NCI-H345 treated with DMSO at 0.1 percent for 48 hours (cell line): ENCODE measurements at regions not wholly inside any gene's neighbourhood (a gene's known extent, or its start where the extent isn't known, plus 50 kb on each side); places are given as distances from the start of the nearest gene placed in this dataset.
"Not testable (repeated sequence)": the region's sequence is repeated elsewhere in the genome, so short reads cannot be mapped to it uniquely, and the experiment has no call there.

Experiments used
- DNase-seq: peaks from one replicate; lab custom pipeline; 2025; ENCODE audit not compliant: unreplicated experiment; lab: John Stamatoyannopoulos, UW

DNA sequence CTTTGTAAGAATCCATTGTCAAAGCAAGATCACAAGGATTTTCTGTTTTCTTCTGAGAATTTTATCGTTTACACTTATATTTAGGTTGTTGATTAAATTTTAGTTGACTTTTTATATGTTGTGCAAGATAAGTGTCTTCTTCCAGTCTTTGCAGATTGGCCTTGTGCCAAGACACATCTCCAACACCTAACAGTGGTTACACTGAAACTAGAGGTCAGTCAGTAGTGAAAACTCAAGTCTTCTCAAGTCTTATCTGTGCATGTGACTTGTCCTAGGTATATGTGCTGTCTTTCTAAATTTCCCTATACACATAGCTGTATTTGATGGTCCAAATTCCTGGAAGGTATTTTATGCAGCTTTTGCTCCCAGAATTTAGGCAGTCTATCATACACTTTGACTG, 1183.2 kb upstream of the B3GALT2 start:
- no peak for DNase-seq

GRCh38 chr1:194369060-194369459, 1182.6 kb upstream of the B3GALT2 start:
- no peak for DNase-seq

DNA sequence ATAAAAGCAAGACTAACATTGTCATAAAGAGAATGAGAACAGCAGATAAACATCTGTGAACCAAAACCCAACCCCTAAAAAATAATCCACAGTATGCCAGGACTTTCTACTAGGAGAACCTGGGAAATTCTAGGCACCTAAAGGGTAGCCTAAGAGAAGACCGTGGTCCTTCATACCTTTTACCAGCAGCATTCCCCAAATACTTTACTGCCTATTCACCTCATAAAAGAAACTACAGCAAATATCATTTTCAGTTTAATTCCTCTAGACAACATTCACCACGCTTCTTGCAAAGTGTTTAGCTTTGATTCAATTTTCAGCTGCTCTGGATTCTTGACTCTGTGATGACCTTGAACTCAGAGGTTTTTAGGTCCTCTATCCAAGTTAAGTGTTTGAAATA, 1180.7 kb upstream of the B3GALT2 start:
- DNase-seq, result no peak

DNA sequence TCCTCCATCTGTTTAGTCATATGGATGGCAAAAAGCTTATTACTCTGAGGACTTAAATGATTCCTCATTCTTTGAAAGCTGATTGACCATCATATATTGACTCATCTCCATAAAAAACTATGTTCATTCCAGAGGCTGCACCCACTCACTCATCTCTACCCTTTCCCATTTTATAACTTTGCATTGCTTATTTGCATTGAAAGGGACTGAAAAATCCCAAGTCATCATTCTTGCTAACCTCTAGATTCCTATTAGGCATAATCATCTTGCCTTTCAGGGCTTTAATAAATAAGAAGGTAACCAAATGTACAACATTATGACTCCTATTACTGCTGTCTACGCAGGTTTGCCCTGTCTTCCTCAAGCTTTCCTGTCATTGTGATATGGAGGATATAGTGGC, 1180.3 kb upstream of the B3GALT2 start:
- DNase-seq, result no peak

DNA sequence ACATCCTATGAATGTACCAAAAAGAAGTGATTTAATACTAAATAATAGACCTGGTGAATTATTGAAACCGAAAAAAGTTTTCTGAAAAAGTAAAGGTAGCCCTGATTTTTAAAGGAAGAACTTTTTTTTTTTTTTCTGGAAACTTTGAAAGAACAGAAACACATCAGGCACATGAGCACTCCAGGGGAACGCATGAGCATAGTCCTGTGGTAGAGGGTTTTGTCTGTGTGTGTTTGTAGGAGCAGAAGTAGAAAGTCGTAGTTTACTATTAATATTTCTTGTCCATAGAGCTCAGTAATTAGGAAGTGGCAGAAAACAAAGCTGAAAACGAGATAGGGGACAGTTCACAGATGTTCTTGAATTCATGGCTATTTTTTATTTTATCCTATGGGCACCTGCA, 1175.9 kb upstream of the B3GALT2 start:
- DNase-seq, result no peak

- DNase-seq, result no peak
Observed at GRCh38 chr1:194361374-194362131, 1175.1 kb upstream of the B3GALT2 start.

- no peak for DNase-seq
Observed at GRCh38 chr1:194358208-194358581, 1171.8 kb upstream of the B3GALT2 start.

GRCh38 chr1:194357573-194358207, 1171.3 kb upstream of the B3GALT2 start:
- not testable (repeated sequence) for DNase-seq

GRCh38 chr1:194355488-194356106, 1169.2 kb upstream of the B3GALT2 start:
- DNase-seq, result no peak

GRCh38 chr1:194353121-194353520, 1166.7 kb upstream of the B3GALT2 start:
- no peak for DNase-seq

- no peak for DNase-seq
Observed at GRCh38 chr1:194347200-194347599, 1160.8 kb upstream of the B3GALT2 start.

DNA sequence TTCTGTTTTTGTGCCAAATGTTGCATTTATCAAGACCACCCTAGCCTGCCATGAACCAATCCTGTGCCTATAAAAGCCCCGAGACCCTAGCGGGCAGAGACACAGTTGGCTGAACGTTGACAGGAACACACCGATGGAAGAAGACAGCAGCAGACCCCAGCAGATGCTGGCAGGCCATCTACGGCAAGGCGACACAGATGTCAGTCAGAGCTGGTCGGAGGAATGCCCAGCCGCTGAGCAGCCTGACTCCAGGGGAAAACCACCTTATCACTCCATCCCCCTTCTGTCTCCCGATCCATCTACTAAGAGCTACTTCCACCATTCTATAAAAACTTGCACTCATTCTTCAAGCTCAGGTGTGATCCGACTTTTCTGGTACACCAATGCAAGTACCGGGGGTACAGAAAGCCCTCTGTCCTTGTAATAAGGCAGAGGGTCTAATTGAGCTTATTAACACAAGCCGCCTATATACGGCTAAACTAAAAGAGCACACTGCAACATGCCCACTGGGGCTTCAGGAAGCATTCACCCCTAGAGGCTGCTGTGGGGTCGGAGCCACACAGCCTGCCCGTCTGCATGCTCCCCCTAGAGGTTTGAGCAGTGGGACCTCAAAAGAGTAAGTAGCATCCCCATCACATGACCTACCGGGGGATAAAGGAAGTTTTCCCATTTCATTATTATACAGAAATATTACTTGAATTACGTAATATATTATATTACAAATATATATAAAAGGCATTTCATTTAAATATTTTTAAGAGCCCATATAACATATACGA, 1156.3 kb upstream of the B3GALT2 start:
- DNase-seq, result no peak

DNA sequence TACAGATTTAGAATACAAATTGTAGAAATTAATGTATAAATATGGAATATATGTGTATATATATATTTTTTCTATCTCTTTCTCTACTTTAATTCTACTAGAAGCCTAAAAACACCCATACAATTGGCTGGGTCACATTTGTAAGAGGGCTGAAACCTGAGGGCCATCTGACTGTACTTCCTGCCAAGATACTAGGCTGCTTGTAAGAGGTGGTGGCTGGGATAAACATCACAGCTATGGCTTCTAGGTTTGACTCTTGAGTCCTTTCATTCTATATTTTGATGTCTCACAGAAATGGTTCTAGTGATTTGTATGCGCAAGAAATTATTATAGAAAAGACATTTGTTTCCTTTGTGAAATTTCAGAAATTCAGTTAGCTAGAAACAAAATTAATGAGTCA, 1155.2 kb upstream of the B3GALT2 start:
- DNase-seq, result no peak

DNA sequence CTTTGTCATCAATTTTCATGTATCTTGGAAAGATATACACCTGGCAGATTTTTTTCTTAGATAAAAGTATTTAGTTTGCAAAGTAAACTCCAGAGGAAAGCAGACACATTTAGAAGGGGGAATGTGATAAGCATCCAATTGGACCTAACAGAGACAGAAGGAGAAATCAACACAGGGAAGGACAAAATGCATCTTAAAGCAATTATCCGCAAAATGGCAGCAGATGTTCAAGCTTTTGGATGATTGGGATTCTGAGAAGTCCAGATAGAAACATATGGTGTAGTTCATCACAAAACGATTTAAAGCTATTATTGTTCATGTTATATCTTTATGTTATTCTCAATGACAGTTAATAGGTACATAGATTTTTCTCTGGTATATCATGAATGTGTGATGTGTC, 1153.1 kb upstream of the B3GALT2 start:
- DNase-seq, result no peak

DNA sequence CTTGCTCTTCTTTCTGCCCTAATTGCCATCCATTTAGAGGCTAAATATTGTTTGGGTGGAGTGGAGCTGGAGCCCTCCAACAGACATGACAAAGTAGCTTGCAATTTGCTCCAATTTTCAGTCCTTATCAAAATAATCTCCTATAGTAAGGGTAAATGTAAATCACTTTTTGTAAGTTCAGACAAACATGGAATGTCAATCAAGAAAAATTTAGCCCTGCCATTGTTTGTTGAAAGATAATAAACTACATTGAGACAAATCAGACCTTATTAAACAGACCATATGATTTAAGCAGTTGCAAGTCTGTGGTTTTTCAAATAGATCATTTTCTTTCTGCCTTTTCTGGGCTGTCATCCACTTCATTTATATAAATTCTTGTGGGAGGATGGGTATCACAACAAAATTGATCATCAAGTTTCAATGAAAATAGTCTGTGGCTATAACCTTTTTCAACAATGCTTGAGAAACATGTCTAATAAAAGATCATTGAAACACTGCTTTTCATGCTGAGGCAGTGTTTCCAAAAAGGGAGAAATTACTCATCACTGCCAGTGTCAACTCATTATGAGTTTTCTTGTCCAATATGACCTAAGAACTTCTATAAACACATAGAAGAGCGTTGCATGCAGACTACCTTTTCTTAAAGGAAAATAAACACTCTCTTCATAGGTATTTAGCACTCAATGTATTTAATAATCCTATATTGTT, 1152.0 kb upstream of the B3GALT2 start:
- no peak for DNase-seq

DNA sequence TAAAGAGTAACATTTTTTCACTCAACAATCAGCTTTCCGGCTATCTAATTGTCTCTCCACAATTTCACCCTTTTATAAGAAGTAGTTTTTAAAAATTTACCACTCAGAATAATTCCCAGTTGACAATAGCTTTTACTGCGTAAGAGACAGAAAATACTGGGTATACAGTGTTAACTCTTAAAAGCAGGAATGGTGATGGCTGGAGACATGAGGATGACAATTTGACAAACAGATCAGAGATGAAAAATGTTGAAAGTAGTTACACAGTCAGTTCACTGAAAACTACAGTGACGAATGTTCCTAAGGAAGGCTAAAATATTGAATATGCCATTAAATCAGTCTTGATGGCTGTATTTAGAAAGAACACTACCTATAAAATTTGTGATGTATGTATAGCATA, 1146.8 kb upstream of the B3GALT2 start:
- no peak for DNase-seq

GRCh38 chr1:194331758-194332157, 1145.3 kb upstream of the B3GALT2 start:
- no peak for DNase-seq

DNA sequence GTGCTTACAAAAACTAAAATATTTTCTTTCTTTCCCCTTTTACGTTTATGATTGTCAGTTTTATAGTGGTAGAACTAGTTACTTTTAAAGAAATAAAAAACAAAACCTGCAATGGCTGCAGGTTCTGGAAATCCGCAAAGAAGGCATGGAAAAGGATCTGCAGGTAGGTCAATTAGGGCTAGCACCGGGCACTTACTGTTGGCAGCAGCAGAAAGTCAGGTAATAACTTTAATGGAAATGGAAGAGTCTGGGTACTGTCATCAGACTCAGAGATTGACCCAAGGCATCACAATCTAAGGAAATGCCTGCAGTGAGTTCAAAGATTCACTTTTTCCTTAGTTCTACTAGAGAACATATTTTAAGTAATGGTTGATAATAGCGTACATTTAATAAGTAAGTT, 1136.3 kb upstream of the B3GALT2 start:
- DNase-seq, result no peak

GRCh38 chr1:194318790-194319280, 1132.4 kb upstream of the B3GALT2 start:
- DNase-seq, result no peak

DNA sequence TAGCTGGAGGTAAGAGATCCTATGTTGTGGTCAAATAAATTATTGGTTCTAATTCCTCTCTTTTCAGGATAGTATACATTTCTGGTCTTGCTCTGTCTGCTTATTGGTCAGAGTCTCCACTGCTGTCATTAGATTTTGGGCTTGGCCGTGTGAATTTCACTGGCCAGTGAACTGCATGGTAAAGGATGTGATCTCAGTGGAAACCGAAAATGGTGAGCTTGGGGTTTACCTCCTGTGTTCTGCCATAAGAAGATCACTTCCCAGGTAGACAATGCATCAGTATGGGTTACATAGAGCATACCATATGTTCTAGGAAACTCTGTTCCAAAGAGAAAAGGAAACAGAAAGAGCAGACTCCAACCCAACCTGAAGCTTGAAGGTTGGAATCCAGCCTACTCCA, 1123.3 kb upstream of the B3GALT2 start:
- no peak for DNase-seq

DNA sequence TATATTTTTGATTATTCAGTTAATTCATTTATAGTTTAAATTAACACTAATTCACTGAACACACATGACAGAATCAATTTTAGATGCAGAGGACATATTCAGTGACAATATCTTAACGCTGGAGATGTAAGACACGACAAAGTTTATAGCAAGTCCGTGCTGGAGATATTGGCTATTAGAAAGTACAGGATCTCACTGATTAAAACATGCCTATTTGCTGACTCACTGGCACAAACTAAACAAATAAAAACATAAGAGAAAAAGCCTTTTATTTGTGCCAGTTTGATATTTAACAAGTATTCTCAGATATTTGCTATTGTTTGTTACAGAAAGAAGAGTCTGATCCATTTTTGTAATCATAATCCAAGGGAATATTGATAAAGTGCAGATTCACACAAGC, 1122.9 kb upstream of the B3GALT2 start:
- no peak for DNase-seq
